OCI-LY7 (cell line): ENCODE measurements at regions not wholly inside any gene's neighbourhood (a gene's known extent, or its start where the extent isn't known, plus 50 kb on each side); places are given as distances from the start of the nearest gene placed in this dataset.

Experiments used
- BruUV-seq: library from RNA; stranded (reverse); fragments of 400-500 nt; replicated peaks from 2 replicates; lab custom pipeline; 2021; lab: Mats Ljungman, UMichigan
- CTCF ChIA-PET: fragments of 300-600 bp; sonication (Branson Sonifier 250); formaldehyde crosslinking; loops from one replicate; lab custom pipeline; 2022; ENCODE audit warnings: antibody characterized with exemption; ENCODE audit not compliant: unreplicated experiment; lab: Charles Lee
- POLR2A ChIA-PET: fragments of 300-600 bp; sonication (Branson Sonifier 250); formaldehyde crosslinking; loops from one replicate; lab custom pipeline; 2022; ENCODE audit warnings: antibody characterized with exemption; lab: Charles Lee
- DNase-seq: peaks from one replicate; pipeline ENCODE4 v3.0.0-alpha.2; 2015; ENCODE audit warnings: low spot score
- H2AFZ ChIP-seq: fragments of 200-600 bp; sonication (generic), shearing (Covaris generic); 2 replicates; pipeline ENCODE4 v1.6.1; 2014; ENCODE audit warnings: mild to moderate bottlenecking, antibody characterized with exemption, low read length, moderate library complexity
- H3K27ac ChIP-seq: fragments of 200-600 bp; sonication (generic); 2 replicates; pipeline ENCODE4 v1.5.1; 2014; ENCODE audit warnings: mixed run types, low read depth, mild to moderate bottlenecking, moderate library complexity, low read length, inconsistent platforms; ENCODE audit not compliant: poor library complexity, severe bottlenecking
- H3K36me3 ChIP-seq: fragments of 200-600 bp; sonication (generic); 2 replicates; pipeline ENCODE4 v1.6.1; 2014; ENCODE audit warnings: mild to moderate bottlenecking, antibody characterized with exemption, low read length, moderate library complexity, mixed read lengths; ENCODE audit not compliant: insufficient read depth
- H3K4me1 ChIP-seq: fragments of 200-600 bp; sonication (generic); 2 replicates; pipeline ENCODE4 v1.5.1; 2014; ENCODE audit warnings: mild to moderate bottlenecking, low read length; ENCODE audit not compliant: insufficient read depth, poor library complexity, severe bottlenecking
- H3K4me2 ChIP-seq: fragments of 200-600 bp; sonication (generic); 2 replicates; pipeline ENCODE4 v1.6.1; 2014; ENCODE audit warnings: mild to moderate bottlenecking, low read length
- H3K4me3 ChIP-seq: fragments of 200-600 bp; sonication (generic); 2 replicates; pipeline ENCODE4 v1.5.1; 2014; ENCODE audit warnings: mild to moderate bottlenecking, low read depth, low read length; ENCODE audit not compliant: poor library complexity, severe bottlenecking
- H3K79me2 ChIP-seq: fragments of 200-600 bp; sonication (generic); 2 replicates; pipeline ENCODE4 v1.6.1; 2016; ENCODE audit warnings: low read depth, mild to moderate bottlenecking, low read length, moderate library complexity, mixed read lengths; ENCODE audit not compliant: insufficient read depth
- H3K9me2 ChIP-seq: fragments of 200-600 bp; sonication (generic); 2 replicates; pipeline ENCODE4 v1.6.1; 2016; ENCODE audit warnings: mild to moderate bottlenecking, low read length, mixed read lengths; ENCODE audit not compliant: insufficient read depth
- H3K9me3 ChIP-seq: fragments of 200-600 bp; sonication (generic); 2 replicates; pipeline ENCODE4 v1.6.1; 2014; ENCODE audit warnings: mild to moderate bottlenecking, mixed run types, low read length, mixed read lengths
- H4K20me1 ChIP-seq: fragments of 200-600 bp; sonication (generic); 2 replicates; pipeline ENCODE4 v1.6.1; 2014; ENCODE audit warnings: mild to moderate bottlenecking, antibody characterized with exemption, low read length, moderate library complexity, mixed read lengths; ENCODE audit not compliant: insufficient read depth
- CTCF ChIP-seq: fragments of 200-600 bp; sonication (generic); conservative IDR thresholded peaks from 2 replicates; pipeline ENCODE4 v1.5.1; 2014; ENCODE audit warnings: mild to moderate bottlenecking, antibody characterized with exemption, low read length, moderate library complexity, mixed read lengths
- EZH2phosphoT487 ChIP-seq: fragments of 200-600 bp; sonication (generic); IDR thresholded peaks from 2 replicates; pipeline ENCODE4 v1.6.1; 2018; ENCODE audit warnings: low read depth, borderline replicate concordance, mild to moderate bottlenecking, mixed run types, antibody characterized with exemption, low read length, moderate library complexity, mixed read lengths
- intact Hi-C: fragments of 100-400 bp; cut with micrococcal nuclease; formaldehyde crosslinking; loops from one replicate; pipeline ENCODE4 v1.10.0; 2022; ENCODE audit not compliant: unreplicated experiment

GRCh38 chr4:180550106-180550505, 1693.1 kb upstream of the TENM3 start:
- H3K9me2 ChIP-seq, result no peaks in the 10 kb centered on the region
- intact Hi-C loops, result no loop called here
- H3K36me3 ChIP-seq, result no peaks in the 10 kb centered on the region
- no TSS peak for BruUV-seq
- TF ChIP-seq CTCF (peak; percentile 31; the same call in 1 of the 2 replicates), EZH2phosphoT487 (no peak)
- no peak overlapping the region for H3K4me2 ChIP-seq
- no peak overlapping the region for H3K4me3 ChIP-seq
- no peaks in the 10 kb centered on the region for H3K9me3 ChIP-seq
- H3K4me1 ChIP-seq, result no peaks in the 10 kb centered on the region
- no peak overlapping the region for H3K27ac ChIP-seq
- H4K20me1 ChIP-seq, result no peaks in the 10 kb centered on the region
- H2AFZ ChIP-seq, result no peak overlapping the region
- ChIA-PET POLR2A (no interaction called here), CTCF (no interaction called here)
- DNase-seq, result no peak
- H3K79me2 ChIP-seq, result no peaks in the 10 kb centered on the region

- no peaks in the 10 kb centered on the region for H4K20me1 ChIP-seq
- DNase-seq, result peak; percentile 2
- ChIA-PET POLR2A (interaction anchor here (0.5 to 0.6 kb wide), 3 partner anchors 220 to 1039 kb away, joined by 3 read pairs; no protein-coding TSS in a partner anchor), CTCF (no interaction called here)
- no peak overlapping the region for H3K27ac ChIP-seq
- no peaks in the 10 kb centered on the region for H3K79me2 ChIP-seq
- no peak overlapping the region for H2AFZ ChIP-seq
- BruUV-seq, result no TSS peak
- H3K9me3 ChIP-seq, result no peaks in the 10 kb centered on the region
- peak; percentile 72 for TF ChIP-seq CTCF
- no peak for TF ChIP-seq EZH2phosphoT487
- H3K4me3 ChIP-seq, result no peak overlapping the region
- no peak overlapping the region for H3K4me2 ChIP-seq
- H3K4me1 ChIP-seq, result no peaks in the 10 kb centered on the region
- intact Hi-C loops, result no loop called here
- H3K36me3 ChIP-seq, result no peaks in the 10 kb centered on the region
- H3K9me2 ChIP-seq, result no peaks in the 10 kb centered on the region
Observed at GRCh38 chr4:180557348-180557747, 1685.9 kb upstream of the TENM3 start.

- Histone ChIP-seq H4K20me1 (no peaks in the 10 kb centered on the region), H3K4me2 (no peak overlapping the region), H3K36me3 (no peaks in the 10 kb centered on the region), H2AFZ (no peak overlapping the region), H3K4me3 (no peak overlapping the region), H3K9me2 (no peaks in the 10 kb centered on the region), H3K79me2 (no peaks in the 10 kb centered on the region), H3K9me3 (no peaks in the 10 kb centered on the region), H3K27ac (no peak overlapping the region), H3K4me1 (no peaks in the 10 kb centered on the region)
- no TSS peak for BruUV-seq
- ChIA-PET POLR2A (no interaction called here), CTCF (no interaction called here)
- intact Hi-C loops, result no loop called here
- DNase-seq, result no peak
- TF ChIP-seq EZH2phosphoT487, result no peak
- no peak for TF ChIP-seq CTCF
Observed at GRCh38 chr4:180557950-180558349, 1685.3 kb upstream of the TENM3 start.
